DMS153 (cell line): ENCODE measurements at regions not wholly inside any gene's neighbourhood (a gene's known extent, or its start where the extent isn't known, plus 50 kb on each side); places are given as distances from the start of the nearest gene placed in this dataset.
A peak's percentile ranks its signal among the peaks of the same experiment; 100 is the strongest.
"Not testable (repeated sequence)": the region's sequence is repeated elsewhere in the genome, so short reads cannot be mapped to it uniquely, and the experiment has no call there.

Source experiments
- DNase-seq: peaks from one replicate; lab custom pipeline; 2025; lab: John Stamatoyannopoulos, UW

DNA sequence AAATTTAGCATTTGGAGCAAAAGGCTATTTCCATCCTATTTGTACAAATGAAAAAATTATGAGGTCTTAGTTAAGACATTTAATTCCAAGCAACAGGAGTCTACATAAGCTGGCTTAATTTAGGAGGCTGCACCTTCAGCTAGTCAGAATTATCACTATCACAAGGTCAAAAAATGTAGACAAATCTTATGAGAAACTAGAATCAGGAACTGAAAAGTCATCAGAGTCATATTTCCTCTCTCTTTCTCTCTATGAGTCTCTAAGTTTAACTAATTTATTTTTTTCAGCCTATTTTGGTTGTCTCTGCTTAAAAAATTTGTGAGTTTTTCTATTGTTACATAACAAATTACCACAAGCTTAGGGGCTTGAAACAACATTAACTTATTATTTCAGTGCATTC is 807.1 kb upstream of the PRMT6 start:
- no peak for DNase-seq

DNA sequence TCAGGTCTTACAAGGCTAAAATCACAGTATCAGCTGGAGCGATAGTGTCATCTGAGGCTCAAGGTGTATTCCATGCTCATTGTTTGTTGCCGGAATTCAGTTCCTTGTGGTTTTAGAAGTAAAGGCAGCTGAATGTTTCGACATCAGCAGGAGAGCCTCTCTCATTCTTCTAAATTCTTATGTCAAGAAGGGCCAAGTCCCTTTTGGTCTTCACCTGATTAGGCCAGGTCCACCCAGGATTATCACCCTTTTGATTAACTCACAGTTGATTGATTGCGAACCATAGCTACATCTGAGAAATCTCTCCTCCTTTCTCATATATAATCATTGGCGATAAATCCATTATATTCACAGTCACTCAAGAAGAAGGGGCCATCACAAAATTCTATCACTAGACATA is 806.7 kb upstream of the PRMT6 start:
- DNase-seq: no peak

DNA sequence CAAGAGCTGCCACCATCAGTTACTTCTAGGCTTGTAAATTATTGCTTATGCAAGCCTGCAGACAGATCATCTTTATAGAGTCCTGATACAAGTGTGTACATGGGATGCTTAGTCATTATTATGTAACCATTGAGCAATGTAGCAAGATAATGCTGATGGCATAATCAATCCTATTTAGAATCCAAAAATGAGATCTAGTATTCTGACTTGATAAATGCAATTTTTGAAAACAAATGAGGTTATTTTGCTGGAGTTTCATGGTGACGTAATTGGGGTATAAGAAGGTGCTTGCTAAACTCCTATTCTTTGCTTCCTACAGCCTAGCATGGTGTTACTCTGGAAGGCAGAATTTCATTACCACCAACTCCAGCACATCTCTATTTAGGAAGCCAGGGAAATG is 801.7 kb upstream of the PRMT6 start:
- no peak for DNase-seq

DNA sequence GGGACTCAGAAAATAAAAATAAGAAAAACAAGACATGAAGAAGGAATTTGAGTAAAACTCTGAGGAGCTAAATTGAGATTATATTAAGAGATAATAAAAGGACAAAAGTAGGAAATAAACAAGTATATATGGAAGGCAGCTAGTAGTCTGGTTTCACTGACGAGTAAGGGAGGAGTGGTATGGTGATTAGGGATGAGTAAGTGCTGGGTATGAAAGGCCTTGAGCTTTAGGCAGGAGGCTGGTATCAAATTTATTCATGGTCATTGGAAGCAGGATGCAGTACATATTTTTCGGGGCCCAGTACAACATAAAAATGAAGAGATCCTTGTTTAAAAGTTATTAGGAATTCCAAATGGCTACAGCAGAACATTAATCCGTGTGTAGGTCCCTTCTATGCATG is 789.7 kb upstream of the PRMT6 start:
- DNase-seq: no peak

DNA sequence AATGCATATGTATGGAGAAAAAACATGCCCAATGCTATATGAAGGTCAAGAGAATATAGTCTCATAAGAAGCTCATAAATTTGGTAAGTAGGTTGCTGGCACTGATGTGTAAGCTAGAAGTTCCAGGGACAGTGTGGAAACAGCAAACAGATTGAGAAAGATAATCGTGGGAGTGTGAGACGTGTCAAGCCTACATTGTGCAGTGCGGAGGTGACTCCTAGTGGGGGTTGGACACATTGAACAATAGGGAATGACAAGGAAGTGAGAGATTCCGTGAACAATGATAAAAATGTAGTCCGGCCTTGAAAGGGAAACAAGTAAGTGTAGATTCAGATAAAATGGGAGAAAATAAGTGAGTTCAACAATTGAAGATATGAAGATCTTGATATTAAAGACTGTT is 788.4 kb upstream of the PRMT6 start:
- peak; percentile 28 for DNase-seq

- DNase-seq: no peak
Observed at GRCh38 chr1:106276871-106277270, 779.6 kb upstream of the PRMT6 start.

DNA sequence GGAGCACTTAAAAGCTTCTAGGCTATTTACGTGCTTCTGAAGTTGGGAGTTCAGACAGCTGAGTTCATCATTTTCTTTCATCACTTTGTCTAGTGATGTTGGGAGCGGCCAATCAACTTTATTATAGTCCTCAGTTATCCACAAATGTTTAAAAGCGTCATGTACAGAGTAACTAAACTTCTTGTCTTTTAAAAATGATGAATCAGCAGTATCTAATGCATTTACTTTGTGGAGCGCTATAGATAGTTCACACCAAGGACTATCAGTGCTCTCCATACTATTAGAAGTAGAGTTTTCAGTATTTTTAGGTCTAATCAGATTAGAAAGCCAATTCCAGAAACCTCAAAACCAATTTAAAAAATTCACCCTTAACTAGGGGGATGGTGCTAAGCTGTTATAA is 778.7 kb upstream of the PRMT6 start:
- no peak for DNase-seq

DNA sequence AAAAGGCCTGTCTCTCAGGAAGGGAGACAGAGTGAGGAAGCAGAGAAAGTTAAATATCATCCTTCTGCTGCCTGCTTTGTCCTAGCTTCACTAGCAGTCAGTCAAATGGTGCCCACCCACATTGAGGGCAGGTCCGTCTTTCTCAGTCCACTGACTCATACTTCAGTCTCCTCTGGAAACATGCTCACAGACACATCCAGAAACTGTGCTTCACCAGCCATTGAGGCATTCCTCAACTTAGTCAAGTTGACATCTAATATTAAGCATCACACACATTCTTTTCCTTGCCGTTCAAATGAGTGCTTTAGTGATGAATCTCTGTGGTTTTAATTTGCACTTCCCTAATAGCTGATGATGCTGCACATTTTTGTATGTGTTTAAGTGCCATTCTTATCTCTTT is 777.8 kb upstream of the PRMT6 start:
- DNase-seq: no peak

DNA sequence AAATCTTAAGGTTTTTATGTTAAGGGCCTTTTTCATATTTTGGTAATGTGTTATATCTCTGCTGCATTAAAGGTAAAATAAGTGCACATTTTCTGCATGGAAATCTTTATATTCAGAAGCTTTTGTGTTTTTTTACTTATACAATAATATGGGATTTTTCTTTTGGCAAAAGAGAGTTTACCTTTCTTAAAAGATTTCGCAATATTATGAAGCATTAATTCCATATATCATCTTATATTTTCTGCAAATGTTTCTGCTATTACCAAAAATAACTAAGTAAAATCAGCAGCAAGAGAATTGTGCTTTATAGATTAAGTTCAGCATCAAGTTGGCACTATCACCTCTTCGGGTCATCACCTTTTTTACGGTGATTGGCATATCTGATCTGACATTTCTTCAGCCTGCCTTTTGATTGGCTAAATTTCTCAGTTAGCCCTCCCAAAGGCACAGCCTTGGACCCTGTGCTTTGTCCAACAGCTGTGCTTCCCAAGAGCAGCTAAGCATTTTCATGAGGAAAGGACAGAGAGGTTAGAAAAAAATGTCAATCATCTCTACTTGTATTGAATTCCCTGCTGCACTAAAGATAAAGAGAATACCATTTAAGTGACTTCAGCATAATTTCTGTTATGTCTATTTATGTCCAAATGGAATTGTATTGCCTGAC is 767.1 kb upstream of the PRMT6 start:
- DNase-seq: no peak

GRCh38 chr1:106290805-106291501 is 765.5 kb upstream of the PRMT6 start:
- DNase-seq: no peak

DNA sequence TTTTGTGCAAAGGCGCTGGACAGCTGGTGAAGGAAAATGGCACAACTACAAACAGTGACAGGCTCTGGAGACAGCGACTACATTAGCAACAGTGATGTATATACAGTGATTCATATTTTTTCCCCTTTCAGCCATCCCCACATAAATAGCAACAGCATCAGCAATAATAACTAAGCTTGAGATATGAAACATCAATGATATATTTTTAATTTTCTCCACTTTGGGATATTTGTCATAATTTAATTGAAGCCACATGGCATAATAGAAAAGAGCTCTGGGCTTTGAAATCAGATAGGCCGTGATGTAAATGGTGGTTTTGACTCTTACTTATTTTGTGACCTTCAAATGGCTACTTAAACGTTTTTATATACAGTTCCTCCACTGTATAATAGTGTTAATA is 764.3 kb upstream of the PRMT6 start:
- DNase-seq: no peak

- DNase-seq: no peak
Observed at GRCh38 chr1:106296431-106296830, 760.0 kb upstream of the PRMT6 start.

DNA sequence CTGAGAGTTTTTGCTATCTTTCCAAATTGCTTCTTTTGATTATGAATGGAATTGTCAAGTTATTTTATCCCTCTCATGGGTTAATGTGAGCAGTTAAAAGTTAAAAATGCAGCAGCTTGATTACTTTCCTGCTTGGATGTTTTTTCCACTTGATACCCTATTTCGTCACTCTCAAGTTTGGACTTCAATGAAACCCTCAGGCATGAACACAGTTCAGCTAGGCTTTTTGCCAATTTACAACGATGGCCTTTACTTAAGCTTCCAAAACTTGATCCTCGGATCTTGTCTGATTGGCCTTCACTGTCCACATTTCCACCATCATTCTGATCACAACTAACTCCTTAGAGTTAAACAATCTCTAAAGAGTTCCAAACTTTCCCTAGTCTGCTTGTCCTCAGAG is 752.4 kb upstream of the PRMT6 start:
- DNase-seq: no peak

- no peak for DNase-seq
Observed at GRCh38 chr1:106319612-106320011, 736.9 kb upstream of the PRMT6 start.

DNA sequence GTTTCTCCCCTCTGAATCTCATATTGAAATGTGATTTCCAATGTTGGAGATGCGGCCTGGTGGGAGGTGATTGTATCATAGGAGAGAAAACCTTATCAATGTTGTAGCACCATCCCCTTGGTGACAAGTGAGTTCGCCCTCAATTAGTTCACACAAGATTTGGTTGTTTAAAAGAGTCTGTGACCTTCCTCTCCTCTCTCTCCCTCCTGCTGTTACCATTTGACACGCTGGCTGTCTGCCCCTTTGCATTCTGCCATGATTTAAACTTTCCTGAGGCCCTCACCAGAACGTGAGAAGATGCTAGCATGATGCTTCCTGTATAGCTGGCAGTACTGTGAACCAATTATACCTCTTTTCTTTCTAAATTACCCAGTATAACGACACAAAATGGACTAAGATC is 730.9 kb upstream of the PRMT6 start:
- DNase-seq: no peak

- no peak for DNase-seq
Observed at GRCh38 chr1:106344494-106344893, 712.0 kb upstream of the PRMT6 start.

DNA sequence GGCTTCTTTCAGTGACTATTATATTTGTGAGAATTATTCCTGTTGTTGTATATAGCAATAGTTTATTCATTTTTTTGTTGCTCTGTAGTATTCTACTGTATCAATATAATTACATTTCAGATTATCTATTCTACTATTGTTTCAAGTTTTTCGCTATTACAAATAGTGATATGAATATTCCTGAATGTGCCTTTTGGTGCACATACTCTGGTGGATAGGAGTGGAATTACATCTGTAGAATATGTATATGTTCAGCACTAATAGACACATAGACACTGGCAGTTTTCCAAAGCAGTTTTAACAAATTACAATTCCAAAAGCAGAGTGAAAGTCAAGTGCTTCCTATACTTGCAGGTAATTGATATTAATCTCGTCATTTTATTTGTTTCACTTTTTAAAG is 696.2 kb upstream of the PRMT6 start:
- DNase-seq: no peak

DNA sequence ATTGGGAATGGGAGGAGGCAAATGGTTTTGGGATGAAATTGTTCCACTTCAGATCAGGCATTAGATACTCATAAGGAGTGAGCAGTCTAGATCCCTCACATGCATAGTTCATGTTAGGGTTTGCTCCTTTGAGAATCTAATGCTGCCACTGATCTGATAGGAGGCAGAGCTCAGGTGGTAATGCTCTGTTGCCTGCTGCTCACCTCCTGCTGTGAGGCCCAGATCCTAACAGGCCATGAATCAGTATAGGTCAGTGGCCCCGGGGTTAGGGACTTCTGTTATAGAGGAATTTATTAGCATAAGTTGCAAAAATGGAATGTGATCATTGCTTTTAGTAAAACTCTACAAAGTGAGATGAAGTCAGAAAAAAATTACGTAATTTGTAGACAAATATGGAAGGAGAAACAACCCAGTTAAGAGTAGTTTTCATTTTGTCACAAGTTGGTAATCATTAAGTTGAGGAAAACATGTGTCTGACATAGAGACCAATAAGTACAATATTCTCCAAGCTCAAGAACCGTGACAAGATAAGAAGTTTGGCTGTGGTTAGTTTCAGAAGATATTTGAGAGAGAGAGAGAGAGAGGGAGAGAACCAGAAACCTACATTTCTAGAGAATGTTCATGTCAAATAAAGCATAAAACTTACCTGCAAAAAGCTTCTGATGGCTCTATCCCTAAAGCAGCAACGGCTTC is 689.7 kb upstream of the PRMT6 start:
- DNase-seq: no peak

DNA sequence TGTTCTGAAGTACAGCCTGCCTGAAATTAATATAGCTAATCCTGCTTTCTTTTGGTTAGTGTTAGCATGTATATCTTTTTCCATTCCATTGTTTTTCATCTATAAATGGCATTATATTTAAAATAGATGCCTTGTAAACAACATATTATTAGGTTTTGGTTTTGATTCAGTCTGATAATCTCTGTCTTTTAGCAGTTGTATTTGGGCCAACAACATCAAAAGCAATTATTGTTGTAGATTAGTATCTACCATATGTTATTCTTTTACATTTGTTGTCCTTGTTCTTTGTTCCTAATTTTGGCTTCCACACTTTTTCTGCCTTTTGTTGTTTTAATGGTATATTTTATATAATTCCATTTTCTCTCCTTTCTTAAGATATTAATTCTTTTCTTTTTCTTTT is 678.2 kb upstream of the PRMT6 start:
- no peak for DNase-seq

- DNase-seq: no peak
Observed at GRCh38 chr1:106380772-106381171, 675.7 kb upstream of the PRMT6 start.

DNA sequence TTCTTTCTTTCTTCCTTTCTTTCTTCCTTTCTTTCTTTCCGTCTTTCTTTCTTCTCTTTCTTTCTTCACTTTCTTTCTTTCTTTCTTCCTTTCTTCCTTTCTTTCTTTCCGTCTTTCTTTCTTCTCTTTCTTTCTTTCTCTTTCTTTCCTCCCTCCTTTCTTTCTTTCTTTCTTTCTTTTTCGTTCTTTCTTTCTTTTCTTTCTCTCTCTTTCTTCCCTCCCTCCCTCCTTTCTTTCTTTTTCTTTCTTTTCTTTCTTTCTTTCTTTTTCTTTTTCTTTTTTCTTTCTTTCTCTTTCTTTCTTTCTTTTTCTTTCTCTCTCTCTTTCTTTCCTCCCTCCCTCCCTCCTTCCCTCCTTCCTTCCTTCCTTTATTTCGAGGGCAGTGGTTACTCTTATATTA is 667.3 kb upstream of the PRMT6 start:
- DNase-seq: not testable (repeated sequence)

GRCh38 chr1:106393046-106393445 is 663.4 kb upstream of the PRMT6 start:
- no peak for DNase-seq

- no peak for DNase-seq
Observed at GRCh38 chr1:106396020-106396419, 660.5 kb upstream of the PRMT6 start.

- DNase-seq: no peak
Observed at GRCh38 chr1:106398391-106398790, 658.1 kb upstream of the PRMT6 start.
